ENCODE measurements at regions not wholly inside any gene's neighbourhood (a gene's known extent, or its start where the extent isn't known, plus 50 kb on each side); places are given as distances from the start of the nearest gene placed in this dataset.

GRCh38 chr18:37779220-37779619 lies 213.6 kb upstream of the CELF4 start:
- Histone ChIP-seq H3K4ac (replicated peaks; ENCODE audit: insufficient read length, low read depth, low read length) (no peak overlapping the region), H3K27me3 (replicated peaks in 1 of 4; ENCODE audit: control insufficient read depth in 3 of 4, extremely low read depth in 1 of 4, insufficient read depth in 3 of 4, low read length in 3 of 4) (no peaks in the 10 kb centered on the region), H4K91ac (replicated peaks; ENCODE audit: insufficient read length, low read length) (no peak overlapping the region), H4K5ac (ENCODE audit: insufficient read length, low read depth, low read length) (no peak overlapping the region), H3K56ac (replicated peaks; ENCODE audit: insufficient read length, low read depth, low read length) (no peak overlapping the region), H3K9ac (replicated peaks in 1 of 4; ENCODE audit: extremely low read depth in 1 of 4, low read depth in 3 of 4, low read length in 3 of 4) (no peak overlapping the region), H2BK12ac (ENCODE audit: low read depth, low read length) (no peak overlapping the region), H2BK120ac (replicated peaks; ENCODE audit: low read depth, low read length) (no peak overlapping the region), H3K14ac (ENCODE audit: insufficient read length) (no peak overlapping the region), H3K18ac (ENCODE audit: extremely low read depth, low read length) (no peak overlapping the region), H3K36me3 (ENCODE audit: control insufficient read depth in 2 of 4, insufficient read depth in 4 of 4, low read length in 3 of 4) (no peaks in the 10 kb centered on the region), H2BK20ac (ENCODE audit: low read length) (no peak overlapping the region), H3K79me2 (ENCODE audit: control insufficient read depth in 1 of 2, insufficient read depth in 2 of 2, low read length in 2 of 2) (no peaks in the 10 kb centered on the region), H4K20me1 (replicated peaks in 1 of 2; ENCODE audit: control insufficient read depth in 1 of 2, insufficient read depth in 2 of 2, low read length in 2 of 2) (no peaks in the 10 kb centered on the region), H3K23ac (ENCODE audit: insufficient read length) (no peak overlapping the region), H2AFZ (ENCODE audit: low read length) (no peak overlapping the region), H2BK5ac (ENCODE audit: low read depth, low read length) (no peak overlapping the region), H2AK5ac (ENCODE audit: low read depth, low read length) (no peak overlapping the region), H3K4me3 (ENCODE audit: extremely low read depth in 1 of 4, insufficient read depth in 2 of 4, low read depth in 3 of 4, low read length in 4 of 4) (no peak overlapping the region), H3K4me2 (ENCODE audit: insufficient read depth in 1 of 2, low read depth in 2 of 2, low read length in 2 of 2) (no peak overlapping the region), H3K79me1 (ENCODE audit: low read depth, low read length) (no peaks in the 10 kb centered on the region), H2BK15ac (ENCODE audit: low read length) (no peak overlapping the region), H3K9me3 (ENCODE audit: insufficient read depth in 2 of 2, low read depth in 1 of 2, low read length in 1 of 2) (no peaks in the 10 kb centered on the region), H3K4me1 (replicated peaks in 1 of 4; ENCODE audit: control insufficient read depth in 3 of 4, insufficient read depth in 4 of 4, low read length in 3 of 4) (no peaks in the 10 kb centered on the region), H3K27ac (ENCODE audit: low read depth, low read length) (no peak overlapping the region), H4K8ac (ENCODE audit: extremely low read depth, insufficient read depth, low read length) (no peak overlapping the region), H3K23me2 (ENCODE audit: low read depth, low read length) (peaks cover 9% of the 10 kb centered on the region; the same call in 1 of the 2 replicates)
- FAIRE-seq = no peak
- no peak for TF ChIP-seq BCL11A (IDR thresholded peaks at IDR 0.05; ENCODE audit: low read depth in 2 of 2, low read length in 2 of 2)
- 92% methylated on average over 6 of the region's 7 CpGs; no CpG with 5 or more reads in 1 of the 2 experiments for WGBS, 2 experiments (ENCODE audit: extremely low coverage in 1 of 2, insufficient coverage in 1 of 2, insufficient read length in 1 of 2, insufficient replicate concordance in 2 of 2, low coverage in 1 of 2, low lambda C conversion rate in 2 of 2, missing lambda C conversion rate in 1 of 2)
- POLR2A ChIA-PET (ENCODE audit: partially characterized antibody) = no interaction called here
- DNase-seq (ENCODE audit: low read depth in 1 of 2, low spot score in 2 of 2) = no peak
- CTCF ChIA-PET (ENCODE audit: partially characterized antibody) = interaction anchor here (0.6 to 5.4 kb wide), 32 partner anchors 9 to 805 kb away, joined by 3 to 27 read pairs (median 4); no protein-coding TSS in a partner anchor

All from H1 (cell line).